ENCODE measurements at regions not wholly inside any gene's neighbourhood (a gene's known extent, or its start where the extent isn't known, plus 50 kb on each side); places are given as distances from the start of the nearest gene placed in this dataset.

- no peak for TF ChIP-seq PRDM15 (CRISPR knock-in tag; IDR thresholded peaks at IDR 0.05)
- TF ChIP-seq REST (IDR thresholded peaks at IDR 0.05; ENCODE audit: low read depth, low read length), result no peak
- no peak for TF ChIP-seq NRF1 (conservative IDR thresholded peaks at IDR 0.05; ENCODE audit: low read depth, low read length)
- no peak for TF ChIP-seq HCFC1 (IDR thresholded peaks at IDR 0.05; ENCODE audit: low read length)
- TF ChIP-seq TARDBP (IDR thresholded peaks at IDR 0.05; ENCODE audit: borderline replicate concordance), result no peak
- no peak for TF ChIP-seq BCL11A (IDR thresholded peaks at IDR 0.05; ENCODE audit: low read depth, low read length)
- no peak for TF ChIP-seq POLR2AphosphoS2 (IDR thresholded peaks at IDR 0.05; ENCODE audit: low read depth, low read length)
- TF ChIP-seq TCF12 (IDR thresholded peaks at IDR 0.05; ENCODE audit: low read depth, low read length), result no peak
- TF ChIP-seq E2F4 (IDR thresholded peaks at IDR 0.05; ENCODE audit: low read depth, low read length), result no peak
Measured at GRCh38 chr2:88999365-88999764, 307.9 kb downstream of the RPIA start (continued).
